HG03378 (cell line): ENCODE measurements at regions not wholly inside any gene's neighbourhood (a gene's known extent, or its start where the extent isn't known, plus 50 kb on each side); places are given as distances from the start of the nearest gene placed in this dataset.
A peak's percentile ranks its signal among the peaks of the same experiment; 100 is the strongest.

Experiments
- ATAC-seq: cut with Tn5 transposase; IDR thresholded peaks from one replicate; pipeline ENCODE4 v1.9.1; 2021; ENCODE audit warnings: mild to moderate bottlenecking, moderate library complexity; ENCODE audit not compliant: unreplicated experiment

- ATAC-seq = no peak
Observed at GRCh38 chr5:35282810-35283209, 52.5 kb upstream of the PRLR start.

GRCh38 chr5:35281613-35282012 lies 51.3 kb upstream of the PRLR start:
- ATAC-seq = peak; percentile 73
